ENCODE measurements at regions not wholly inside any gene's neighbourhood (a gene's known extent, or its start where the extent isn't known, plus 50 kb on each side); places are given as distances from the start of the nearest gene placed in this dataset.

DNA sequence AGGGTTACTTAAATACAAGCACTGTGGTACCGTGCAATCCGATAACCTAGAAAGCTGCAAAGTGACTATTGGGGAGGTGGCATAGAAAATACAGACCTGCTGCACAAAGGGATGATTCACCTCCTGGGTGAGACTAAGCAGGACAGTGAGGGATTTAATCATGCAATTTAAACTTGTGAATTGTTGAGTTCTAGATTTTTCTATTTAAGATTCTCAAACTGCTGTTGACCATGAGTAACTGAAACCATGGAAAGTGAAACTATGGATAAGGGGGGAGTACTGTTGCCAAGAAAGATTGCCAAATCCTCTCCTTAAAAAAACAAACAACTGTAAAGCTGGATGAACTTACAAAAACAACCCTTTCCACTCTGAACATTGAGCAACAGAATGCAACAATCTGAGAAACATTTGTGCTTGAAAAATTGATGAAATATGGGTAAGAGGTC, 61.5 kb upstream of the NUDT12 start:
- H3K4me3 Mint-ChIP-seq: no peak overlapping the region
- Histone ChIP-seq H3K27ac (ENCODE audit: low read length) (no peak overlapping the region), H3K4me1 (ENCODE audit: control insufficient read depth, insufficient read depth, low read length) (no peaks in the 10 kb centered on the region), H3K36me3 (ENCODE audit: control insufficient read depth, insufficient read depth, low read length) (no peaks in the 10 kb centered on the region), H3K27me3 (ENCODE audit: control insufficient read depth, insufficient read depth, low read length) (no peaks in the 10 kb centered on the region), H3K4me3 (ENCODE audit: low read length) (no peak overlapping the region), H3K9me3 (ENCODE audit: control insufficient read depth, insufficient read depth, low read length) (no peaks in the 10 kb centered on the region)
- ATAC-seq: no peak
- H3K36me3 Mint-ChIP-seq: no peaks in the 10 kb centered on the region
- intact Hi-C loops (cut with micrococcal nuclease): no loop called here
- DNase-seq: no peak
- H3K4me1 Mint-ChIP-seq: no peaks in the 10 kb centered on the region
- 94% methylated on average over 2 of the region's 2 CpGs for WGBS (ENCODE audit: insufficient coverage)
- TF ChIP-seq, protein P1, sequence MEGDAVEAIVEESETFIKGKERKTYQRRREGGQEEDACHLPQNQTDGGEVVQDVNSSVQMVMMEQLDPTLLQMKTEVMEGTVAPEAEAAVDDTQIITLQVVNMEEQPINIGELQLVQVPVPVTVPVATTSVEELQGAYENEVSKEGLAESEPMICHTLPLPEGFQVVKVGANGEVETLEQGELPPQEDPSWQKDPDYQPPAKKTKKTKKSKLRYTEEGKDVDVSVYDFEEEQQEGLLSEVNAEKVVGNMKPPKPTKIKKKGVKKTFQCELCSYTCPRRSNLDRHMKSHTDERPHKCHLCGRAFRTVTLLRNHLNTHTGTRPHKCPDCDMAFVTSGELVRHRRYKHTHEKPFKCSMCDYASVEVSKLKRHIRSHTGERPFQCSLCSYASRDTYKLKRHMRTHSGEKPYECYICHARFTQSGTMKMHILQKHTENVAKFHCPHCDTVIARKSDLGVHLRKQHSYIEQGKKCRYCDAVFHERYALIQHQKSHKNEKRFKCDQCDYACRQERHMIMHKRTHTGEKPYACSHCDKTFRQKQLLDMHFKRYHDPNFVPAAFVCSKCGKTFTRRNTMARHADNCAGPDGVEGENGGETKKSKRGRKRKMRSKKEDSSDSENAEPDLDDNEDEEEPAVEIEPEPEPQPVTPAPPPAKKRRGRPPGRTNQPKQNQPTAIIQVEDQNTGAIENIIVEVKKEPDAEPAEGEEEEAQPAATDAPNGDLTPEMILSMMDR (IDR thresholded peaks at IDR 0.05): no peak
- H3K9me3 Mint-ChIP-seq: peaks cover 3 to 5% of the 10 kb centered on the region in 2 donors
- H3K27me3 Mint-ChIP-seq (ENCODE audit: low read depth in 2 of 2): no peaks in the 10 kb centered on the region
- no peak overlapping the region for H3K27ac Mint-ChIP-seq

DNA sequence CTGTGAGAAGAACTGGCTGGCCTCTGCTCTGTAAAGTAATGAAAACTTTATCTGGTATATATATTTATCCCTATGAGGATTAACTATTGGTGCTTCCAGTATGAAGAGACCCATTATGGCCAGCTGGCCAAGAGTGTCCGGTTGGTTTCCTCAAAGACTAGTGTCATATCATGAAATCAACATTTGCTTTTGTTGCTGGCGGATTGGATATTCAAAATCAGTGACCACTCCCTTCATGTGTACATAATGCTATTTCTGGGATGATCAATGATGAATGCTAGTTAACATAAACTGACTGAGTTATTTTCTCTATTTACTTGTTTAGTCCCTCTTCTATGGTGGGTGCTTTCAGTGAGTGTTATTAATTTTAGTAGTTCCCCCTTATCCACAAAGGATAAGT, 60.8 kb upstream of the NUDT12 start:
- Histone ChIP-seq H3K4me1 (ENCODE audit: control insufficient read depth, insufficient read depth, low read length) (no peaks in the 10 kb centered on the region), H3K9me3 (ENCODE audit: control insufficient read depth, insufficient read depth, low read length) (no peaks in the 10 kb centered on the region), H3K36me3 (ENCODE audit: control insufficient read depth, insufficient read depth, low read length) (no peaks in the 10 kb centered on the region), H3K27ac (ENCODE audit: low read length) (no peak overlapping the region), H3K27me3 (ENCODE audit: control insufficient read depth, insufficient read depth, low read length) (no peaks in the 10 kb centered on the region), H3K4me3 (ENCODE audit: low read length) (no peak overlapping the region)
- peaks cover 3 to 5% of the 10 kb centered on the region in 2 donors for H3K9me3 Mint-ChIP-seq
- H3K4me1 Mint-ChIP-seq: no peaks in the 10 kb centered on the region
- H3K36me3 Mint-ChIP-seq: no peaks in the 10 kb centered on the region
- ATAC-seq: no peak
- WGBS (ENCODE audit: insufficient coverage): 83% methylated on average over 2 of the region's 2 CpGs
- DNase-seq: no peak
- H3K27ac Mint-ChIP-seq: no peak overlapping the region
- no peaks in the 10 kb centered on the region for H3K27me3 Mint-ChIP-seq (ENCODE audit: low read depth in 2 of 2)
- intact Hi-C loops (cut with micrococcal nuclease): no loop called here
- no peak overlapping the region for H3K4me3 Mint-ChIP-seq
- TF ChIP-seq, protein P1 (IDR thresholded peaks at IDR 0.05): no peak

DNA sequence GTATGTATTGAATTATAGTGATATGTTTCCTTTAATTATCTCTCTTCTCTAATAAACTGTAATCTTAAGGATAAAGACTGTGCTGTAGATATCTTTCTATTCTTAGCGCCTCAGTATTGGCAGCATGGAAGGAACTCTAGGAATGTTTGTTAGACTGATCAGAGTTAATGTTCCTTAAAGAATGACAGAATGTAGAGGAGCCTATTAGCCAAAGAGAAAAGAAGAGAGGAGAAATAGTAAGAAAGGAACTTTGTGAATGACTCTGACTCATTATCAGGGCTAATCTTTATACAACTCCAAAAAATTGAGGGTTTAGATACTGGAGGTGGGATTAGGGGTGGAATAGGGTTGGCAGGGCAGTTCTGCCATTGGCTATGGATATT, 59.0 kb upstream of the NUDT12 start:
- H3K27ac Mint-ChIP-seq: no peak overlapping the region
- Histone ChIP-seq H3K4me1 (ENCODE audit: control insufficient read depth, insufficient read depth, low read length) (no peaks in the 10 kb centered on the region), H3K4me3 (ENCODE audit: low read length) (no peak overlapping the region), H3K27me3 (ENCODE audit: control insufficient read depth, insufficient read depth, low read length) (no peaks in the 10 kb centered on the region), H3K27ac (ENCODE audit: low read length) (no peak overlapping the region), H3K36me3 (ENCODE audit: control insufficient read depth, insufficient read depth, low read length) (no peaks in the 10 kb centered on the region), H3K9me3 (ENCODE audit: control insufficient read depth, insufficient read depth, low read length) (no peaks in the 10 kb centered on the region)
- intact Hi-C loops (cut with micrococcal nuclease): no loop called here
- H3K4me1 Mint-ChIP-seq: no peaks in the 10 kb centered on the region
- DNase-seq (no peak), ATAC-seq (no peak)
- H3K4me3 Mint-ChIP-seq: no peak overlapping the region
- H3K9me3 Mint-ChIP-seq: peaks cover 3 to 5% of the 10 kb centered on the region in 2 donors
- no peaks in the 10 kb centered on the region for H3K27me3 Mint-ChIP-seq (ENCODE audit: low read depth in 2 of 2)
- 94% methylated on average over 1 of the region's 1 CpG for WGBS (ENCODE audit: insufficient coverage)
- H3K36me3 Mint-ChIP-seq: no peaks in the 10 kb centered on the region
- TF ChIP-seq, protein P1 (IDR thresholded peaks at IDR 0.05): no peak

DNA sequence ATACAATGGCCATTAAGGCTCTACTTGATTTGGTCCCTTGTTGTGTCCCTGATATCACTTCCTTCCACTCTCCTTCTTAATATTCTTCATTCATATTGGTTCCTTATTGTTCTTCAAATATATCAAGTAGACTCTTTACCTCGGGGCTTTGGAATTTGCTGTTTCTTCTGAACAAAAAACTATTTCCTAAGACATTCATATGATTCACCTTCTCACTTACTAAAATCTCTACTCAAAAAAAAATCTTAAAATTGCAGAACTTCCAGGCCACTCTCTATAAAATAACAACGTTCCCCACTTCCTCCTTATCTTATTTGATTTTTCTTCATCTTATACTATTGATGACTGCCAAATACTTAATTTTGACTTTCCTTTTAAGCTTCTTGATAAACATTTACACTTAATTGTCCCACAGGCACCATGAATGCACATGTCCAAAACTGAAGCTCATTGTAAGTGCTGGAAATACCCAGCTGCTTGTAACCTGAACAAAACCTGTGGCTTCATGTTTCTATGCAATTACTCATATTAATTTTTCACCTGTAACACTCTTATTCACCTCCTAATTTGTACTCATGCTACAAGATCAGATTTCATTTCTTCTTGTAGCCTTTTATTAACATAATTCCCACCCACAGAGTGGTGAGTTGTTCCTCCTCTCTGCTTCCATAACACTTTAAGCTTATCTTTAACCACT, 58.4 kb upstream of the NUDT12 start:
- DNase-seq: no peak
- H3K27me3 Mint-ChIP-seq (ENCODE audit: low read depth in 2 of 2): no peaks in the 10 kb centered on the region
- intact Hi-C loops (cut with micrococcal nuclease): no loop called here
- no peak overlapping the region for H3K4me3 Mint-ChIP-seq
- H3K4me3 ChIP-seq (ENCODE audit: low read length): no peak overlapping the region
- no peaks in the 10 kb centered on the region for H3K9me3 ChIP-seq (ENCODE audit: control insufficient read depth, insufficient read depth, low read length)
- no peaks in the 10 kb centered on the region for H3K36me3 Mint-ChIP-seq
- H3K27me3 ChIP-seq (ENCODE audit: control insufficient read depth, insufficient read depth, low read length): no peaks in the 10 kb centered on the region
- H3K9me3 Mint-ChIP-seq: peaks cover 3 to 5% of the 10 kb centered on the region in 2 donors
- H3K27ac Mint-ChIP-seq: no peak overlapping the region
- no peaks in the 10 kb centered on the region for H3K36me3 ChIP-seq (ENCODE audit: control insufficient read depth, insufficient read depth, low read length)
- H3K27ac ChIP-seq (ENCODE audit: low read length): no peak overlapping the region
- H3K4me1 ChIP-seq (ENCODE audit: control insufficient read depth, insufficient read depth, low read length): no peaks in the 10 kb centered on the region
- 72% methylated on average over 2 of the region's 2 CpGs for WGBS (ENCODE audit: insufficient coverage)
- no peaks in the 10 kb centered on the region for H3K4me1 Mint-ChIP-seq
- no peak for ATAC-seq
- TF ChIP-seq, protein P1 (IDR thresholded peaks at IDR 0.05): no peak

All from natural killer cell (primary cell).